ENCODE measurements at regions not wholly inside any gene's neighbourhood (a gene's known extent, or its start where the extent isn't known, plus 50 kb on each side); places are given as distances from the start of the nearest gene placed in this dataset.

GRCh38 chr13:57443494-57443893 lies 188.1 kb upstream of the PCDH17 start:
- intact Hi-C loops (cut with DNase I; ENCODE audit: low total_unique reads): no loop called here
- DNase-seq (no peak), ATAC-seq (no peak)
- no peak overlapping the region for H3K27ac ChIP-seq
- TF ChIP-seq POLR2A (IDR thresholded peaks at IDR 0.05) (no peak), CTCF (IDR thresholded peaks at IDR 0.05 in 4 of 5, conservative IDR thresholded peaks at IDR 0.05 in 1 of 5) (no peak)
- no peaks in the 10 kb centered on the region for H3K4me1 ChIP-seq
- no peaks in the 10 kb centered on the region for H3K9me3 ChIP-seq
- H3K27me3 ChIP-seq: no peaks in the 10 kb centered on the region
- in situ Hi-C loops (cut with MboI; ENCODE audit: low sequenced_read_pairs in 4 of 4): no loop called here
- H3K36me3 ChIP-seq: no peaks in the 10 kb centered on the region
- no peak overlapping the region for H3K4me3 ChIP-seq

- no peak for ATAC-seq
These were observed 181.2 kb upstream of the PCDH17 start for GRCh38 chr13:57450356-57450755.

GRCh38 chr13:57452228-57452627 lies 179.3 kb upstream of the PCDH17 start:
- ATAC-seq: no peak
- intact Hi-C loops (cut with DNase I; ENCODE audit: low total_unique reads): no loop called here
- in situ Hi-C loops (cut with MboI; ENCODE audit: low sequenced_read_pairs in 4 of 4): no loop called here
- no peak overlapping the region for H3K27ac ChIP-seq
- no peak for DNase-seq
- no peak overlapping the region for H3K4me3 ChIP-seq
- no peaks in the 10 kb centered on the region for H3K27me3 ChIP-seq
- no peaks in the 10 kb centered on the region for H3K9me3 ChIP-seq
- no peaks in the 10 kb centered on the region for H3K4me1 ChIP-seq
- no peaks in the 10 kb centered on the region for H3K36me3 ChIP-seq
- TF ChIP-seq CTCF (IDR thresholded peaks at IDR 0.05 in 4 of 5, conservative IDR thresholded peaks at IDR 0.05 in 1 of 5): no peak
- no peak for TF ChIP-seq POLR2A (IDR thresholded peaks at IDR 0.05)

More at GRCh38 chr13:57450356-57450755, 181.2 kb upstream of the PCDH17 start:
- no peak for TF ChIP-seq CTCF (IDR thresholded peaks at IDR 0.05 in 4 of 5, conservative IDR thresholded peaks at IDR 0.05 in 1 of 5)
- no peak for TF ChIP-seq POLR2A (IDR thresholded peaks at IDR 0.05)
- Histone ChIP-seq H3K4me1 (no peaks in the 10 kb centered on the region), H3K36me3 (no peaks in the 10 kb centered on the region), H3K27me3 (no peaks in the 10 kb centered on the region), H3K27ac (no peak overlapping the region), H3K9me3 (no peaks in the 10 kb centered on the region), H3K4me3 (no peak overlapping the region)
- intact Hi-C loops (cut with DNase I; ENCODE audit: low total_unique reads) (no loop called here), in situ Hi-C loops (cut with MboI; ENCODE audit: low sequenced_read_pairs in 4 of 4) (no loop called here)
- DNase-seq: no peak

- in situ Hi-C loops (cut with MboI; ENCODE audit: low sequenced_read_pairs in 4 of 4): no loop called here
- intact Hi-C loops (cut with DNase I; ENCODE audit: low total_unique reads): no loop called here
- no peaks in the 10 kb centered on the region for H3K4me1 ChIP-seq
- DNase-seq: no peak
- H3K9me3 ChIP-seq: no peaks in the 10 kb centered on the region
- no peaks in the 10 kb centered on the region for H3K36me3 ChIP-seq
- H3K4me3 ChIP-seq: no peak overlapping the region
- ATAC-seq: no peak
- H3K27me3 ChIP-seq: no peaks in the 10 kb centered on the region
- no peak for TF ChIP-seq POLR2A (IDR thresholded peaks at IDR 0.05)
- no peak for TF ChIP-seq CTCF (IDR thresholded peaks at IDR 0.05 in 4 of 5, conservative IDR thresholded peaks at IDR 0.05 in 1 of 5)
- H3K27ac ChIP-seq: no peak overlapping the region
These were observed 161.1 kb upstream of the PCDH17 start for GRCh38 chr13:57470491-57470890.

GRCh38 chr13:57491318-57491717 lies 140.2 kb upstream of the PCDH17 start:
- H3K4me1 ChIP-seq: no peaks in the 10 kb centered on the region
- DNase-seq: no peak

More at GRCh38 chr13:57491318-57491717, 140.2 kb upstream of the PCDH17 start:
- Histone ChIP-seq H3K36me3 (no peaks in the 10 kb centered on the region), H3K27me3 (no peaks in the 10 kb centered on the region), H3K4me3 (no peak overlapping the region), H3K27ac (no peak overlapping the region), H3K9me3 (no peaks in the 10 kb centered on the region)
- intact Hi-C loops (cut with DNase I; ENCODE audit: low total_unique reads) (no loop called here), in situ Hi-C loops (cut with MboI; ENCODE audit: low sequenced_read_pairs in 4 of 4) (no loop called here)
- no peak for ATAC-seq
- TF ChIP-seq POLR2A (IDR thresholded peaks at IDR 0.05) (no peak), CTCF (IDR thresholded peaks at IDR 0.05 in 4 of 5, conservative IDR thresholded peaks at IDR 0.05 in 1 of 5) (no peak)
